PC-9 (cell line): ENCODE measurements at regions not wholly inside any gene's neighbourhood (a gene's known extent, or its start where the extent isn't known, plus 50 kb on each side); places are given as distances from the start of the nearest gene placed in this dataset.

Experiments used
- EZH2 ChIP-seq: fragments of 200-600 bp; sonication (generic); IDR thresholded peaks from 2 replicates; pipeline ENCODE4 v1.8.0; 2017; ENCODE audit warnings: antibody characterized with exemption, low read depth
- TF ChIP-seq, protein P1 (sequence below): fragments of 200-600 bp; sonication (generic); conservative IDR thresholded peaks from 2 replicates; pipeline ENCODE4 v1.6.1; 2017; ENCODE audit warnings: mixed run types, antibody characterized with exemption, mild to moderate bottlenecking, moderate library complexity

DNA sequence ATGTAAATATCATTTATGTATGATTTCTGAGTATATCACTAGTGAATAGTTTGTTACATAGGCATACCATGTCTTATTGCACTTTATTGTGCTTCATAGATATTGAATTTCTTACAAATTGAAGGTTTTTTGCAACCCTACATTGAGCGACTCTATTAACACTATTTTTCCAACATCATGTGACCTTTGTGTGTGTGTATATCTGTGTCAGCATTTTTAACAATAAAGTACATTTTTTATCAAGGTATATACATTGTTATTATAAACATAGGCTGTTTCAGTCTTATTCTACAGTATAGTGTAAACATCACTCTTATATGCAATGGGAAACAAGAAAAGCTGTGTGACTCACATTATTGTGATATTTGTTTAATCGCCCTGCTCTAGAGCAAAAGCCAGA lies 1944.9 kb downstream of the TP53TG3F start:
- TF ChIP-seq, protein P1, sequence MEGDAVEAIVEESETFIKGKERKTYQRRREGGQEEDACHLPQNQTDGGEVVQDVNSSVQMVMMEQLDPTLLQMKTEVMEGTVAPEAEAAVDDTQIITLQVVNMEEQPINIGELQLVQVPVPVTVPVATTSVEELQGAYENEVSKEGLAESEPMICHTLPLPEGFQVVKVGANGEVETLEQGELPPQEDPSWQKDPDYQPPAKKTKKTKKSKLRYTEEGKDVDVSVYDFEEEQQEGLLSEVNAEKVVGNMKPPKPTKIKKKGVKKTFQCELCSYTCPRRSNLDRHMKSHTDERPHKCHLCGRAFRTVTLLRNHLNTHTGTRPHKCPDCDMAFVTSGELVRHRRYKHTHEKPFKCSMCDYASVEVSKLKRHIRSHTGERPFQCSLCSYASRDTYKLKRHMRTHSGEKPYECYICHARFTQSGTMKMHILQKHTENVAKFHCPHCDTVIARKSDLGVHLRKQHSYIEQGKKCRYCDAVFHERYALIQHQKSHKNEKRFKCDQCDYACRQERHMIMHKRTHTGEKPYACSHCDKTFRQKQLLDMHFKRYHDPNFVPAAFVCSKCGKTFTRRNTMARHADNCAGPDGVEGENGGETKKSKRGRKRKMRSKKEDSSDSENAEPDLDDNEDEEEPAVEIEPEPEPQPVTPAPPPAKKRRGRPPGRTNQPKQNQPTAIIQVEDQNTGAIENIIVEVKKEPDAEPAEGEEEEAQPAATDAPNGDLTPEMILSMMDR, result no peak
- no peak for TF ChIP-seq EZH2
